PFSK-1 (cell line): ENCODE measurements at regions not wholly inside any gene's neighbourhood (a gene's known extent, or its start where the extent isn't known, plus 50 kb on each side); places are given as distances from the start of the nearest gene placed in this dataset.

Source experiments
- FOXP2 ChIP-seq: optimal IDR thresholded peaks from 2 replicates; pipeline ENCODE3; 2011; ENCODE audit warnings: borderline replicate concordance, control low read depth, inconsistent platforms; ENCODE audit not compliant: insufficient read depth; ENCODE audit errors: extremely low read length, extremely low read depth
- POLR2AphosphoS5 ChIP-seq: IDR thresholded peaks from 2 replicates; pipeline ENCODE4 v1.6.1; 2012; ENCODE audit warnings: low read depth, mild to moderate bottlenecking, control low read depth, low read length, moderate library complexity
- REST ChIP-seq, 2 experiments: IDR thresholded peaks; 2 replicates each; pipeline versions ENCODE4 v1.6.1 to v1.8.0; 2011 to 2012; ENCODE audit warnings: low read depth in 2 of 2, low read length in 2 of 2, control low read depth in 1 of 2, inconsistent platforms in 1 of 2, mild to moderate bottlenecking in 1 of 2, moderate library complexity in 1 of 2; ENCODE audit not compliant: insufficient read depth in 1 of 2
- SIN3A ChIP-seq: IDR thresholded peaks from 2 replicates; pipeline ENCODE4 v1.6.1; 2012; ENCODE audit warnings: mild to moderate bottlenecking, low read length, moderate library complexity, borderline replicate concordance; ENCODE audit not compliant: insufficient read depth
- TAF1 ChIP-seq: IDR thresholded peaks from 2 replicates; pipeline ENCODE4 v1.6.1; 2012; ENCODE audit warnings: low read length, control low read depth, borderline replicate concordance; ENCODE audit not compliant: insufficient read depth

DNA sequence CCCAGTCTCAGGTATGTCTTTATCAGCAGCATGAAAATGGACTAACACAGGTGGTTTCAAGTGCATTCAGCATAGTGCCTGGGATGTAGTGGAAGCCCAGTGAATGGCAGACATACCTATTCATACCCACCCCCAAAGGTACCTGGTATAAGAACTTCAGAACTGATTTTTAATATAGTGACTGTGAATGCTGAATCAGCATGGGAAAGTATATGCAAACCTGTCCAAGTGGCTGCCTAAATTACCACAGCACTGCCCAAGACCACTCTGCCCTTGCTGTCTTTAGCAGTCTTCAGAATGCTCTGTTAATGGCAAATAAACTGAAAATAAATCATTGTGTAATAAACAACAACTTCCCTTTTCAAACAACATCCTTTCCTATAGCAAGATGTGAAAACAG, 312.1 kb downstream of the GPAM start:
- no peak for TF ChIP-seq REST (IDR thresholded peaks at IDR 0.05; ENCODE audit: insufficient read depth in 1 of 2, low read depth in 2 of 2, low read length in 2 of 2)
- TF ChIP-seq POLR2AphosphoS5: no peak
- TF ChIP-seq TAF1: no peak
- TF ChIP-seq SIN3A: no peak
- TF ChIP-seq FOXP2: no peak
